ENCODE measurements at regions not wholly inside any gene's neighbourhood (a gene's known extent, or its start where the extent isn't known, plus 50 kb on each side); places are given as distances from the start of the nearest gene placed in this dataset.

GRCh38 chr4:177201614-177202013, 108.1 kb upstream of the NEIL3 start:
- TF ChIP-seq CTCF (IDR thresholded peaks at IDR 0.05) (no peak), POLR2A (IDR thresholded peaks at IDR 0.05) (no peak)
